Renal pelvis (tissue), 1 donor: ENCODE measurements at regions not wholly inside any gene's neighbourhood (a gene's known extent, or its start where the extent isn't known, plus 50 kb on each side); places are given as distances from the start of the nearest gene placed in this dataset.
"Not testable (repeated sequence)": the region's sequence is repeated elsewhere in the genome, so short reads cannot be mapped to it uniquely, and the experiment has no call there.

Experiments
- DNase-seq: peaks from one replicate; pipeline ENCODE4 v3.0.0-alpha.2; 2013

DNA sequence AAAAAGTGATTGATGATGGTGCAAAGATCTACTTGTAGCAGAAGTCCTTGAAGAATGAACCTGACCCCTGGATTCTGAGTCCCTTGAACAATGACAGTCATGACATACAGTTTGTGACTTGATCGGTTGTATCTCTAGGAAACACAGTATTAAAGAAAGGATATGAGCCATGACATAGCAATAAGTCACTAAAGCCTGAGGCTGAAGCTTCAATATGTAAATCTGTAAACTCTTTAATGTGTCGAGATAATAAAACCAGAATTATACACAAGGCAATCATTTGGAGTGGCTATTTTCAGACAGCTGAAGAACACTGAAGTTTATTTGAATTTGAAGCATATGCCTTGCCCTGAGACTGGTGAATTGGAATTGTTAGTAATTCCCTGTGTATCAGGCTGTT lies 911.5 kb upstream of the RAG2 start:
- DNase-seq: no peak

DNA sequence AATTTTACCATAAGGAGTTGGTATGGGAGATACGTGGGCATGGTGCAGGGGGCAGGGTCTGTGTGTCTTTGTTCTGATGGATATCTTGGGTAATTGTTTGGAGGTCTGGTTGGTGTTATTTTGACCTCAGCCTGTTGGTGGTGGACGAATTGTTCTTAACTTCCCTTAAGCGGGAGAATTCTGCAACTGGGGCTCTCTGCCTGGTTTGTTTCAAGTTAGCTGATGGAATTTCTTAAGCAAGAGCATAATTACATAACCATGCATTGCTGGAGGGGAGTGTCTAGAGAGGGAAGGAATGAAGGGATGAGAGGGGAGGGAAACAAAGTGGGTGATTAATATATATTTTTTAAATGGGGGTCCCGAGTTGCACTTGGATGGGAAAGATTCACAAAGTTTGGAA lies 908.5 kb upstream of the RAG2 start:
- no peak for DNase-seq

DNA sequence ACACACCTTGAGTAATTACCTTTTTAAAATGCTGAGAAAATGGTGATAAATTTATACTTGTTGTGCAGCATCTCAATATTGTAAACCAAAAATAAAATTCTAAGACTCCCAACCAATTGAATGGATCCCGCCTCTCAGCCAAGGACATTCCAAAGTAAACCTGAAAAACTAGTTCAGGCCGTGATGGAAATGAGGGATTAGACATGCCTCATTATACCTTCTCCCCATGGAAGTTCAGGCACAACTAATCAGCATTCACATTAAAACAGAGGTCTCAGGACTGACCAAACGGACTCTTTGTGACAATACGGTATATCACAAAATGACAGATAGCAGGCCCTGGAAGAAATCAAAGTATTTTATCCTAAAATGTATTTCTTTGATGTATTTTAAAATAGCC lies 907.4 kb upstream of the RAG2 start:
- peak; percentile 16 for DNase-seq

DNA sequence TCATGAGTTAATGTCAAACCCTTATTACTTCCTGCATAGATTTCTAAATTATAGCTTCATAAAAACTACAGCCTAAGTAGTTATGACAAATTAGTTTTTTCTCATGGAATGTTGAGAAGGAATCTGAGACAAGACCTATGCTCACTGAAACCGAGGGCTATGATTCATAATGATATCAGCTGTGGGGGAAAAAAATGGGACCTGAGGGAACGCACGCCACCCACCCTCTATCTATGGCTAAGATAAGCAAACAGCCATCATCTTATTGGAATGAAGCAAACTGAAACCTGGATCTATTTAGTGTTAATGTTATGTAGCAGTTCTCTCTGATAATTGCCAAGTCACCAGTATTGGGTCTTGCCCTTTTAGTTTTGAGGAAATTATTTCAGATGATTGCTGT lies 906.9 kb upstream of the RAG2 start:
- DNase-seq: no peak

DNA sequence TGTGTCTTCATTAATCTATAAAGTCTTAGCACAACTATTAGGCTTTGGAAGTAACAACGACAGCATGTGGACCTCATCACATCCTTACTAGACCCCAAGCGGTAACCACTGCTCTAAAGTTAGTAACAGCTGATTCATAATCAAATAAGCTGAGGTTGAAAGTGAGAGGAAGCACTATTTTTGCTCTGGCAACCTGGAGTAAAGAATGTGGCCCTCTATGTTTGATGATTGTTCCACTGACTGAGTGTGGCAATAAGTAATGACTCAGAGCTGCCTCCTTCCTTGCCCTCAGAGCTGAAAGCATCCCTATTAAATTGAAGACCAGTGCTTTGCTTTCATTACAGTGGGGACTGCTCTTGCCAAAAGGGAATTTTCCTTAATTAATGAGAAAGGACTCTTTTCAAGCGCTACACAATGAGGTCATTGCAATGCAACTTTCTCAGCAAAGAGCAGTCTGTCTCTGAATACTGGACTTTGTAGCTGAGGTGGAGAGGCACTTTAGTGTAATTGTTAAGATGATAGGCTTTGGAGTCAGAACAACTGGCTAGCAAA lies 906.1 kb upstream of the RAG2 start:
- no peak for DNase-seq

DNA sequence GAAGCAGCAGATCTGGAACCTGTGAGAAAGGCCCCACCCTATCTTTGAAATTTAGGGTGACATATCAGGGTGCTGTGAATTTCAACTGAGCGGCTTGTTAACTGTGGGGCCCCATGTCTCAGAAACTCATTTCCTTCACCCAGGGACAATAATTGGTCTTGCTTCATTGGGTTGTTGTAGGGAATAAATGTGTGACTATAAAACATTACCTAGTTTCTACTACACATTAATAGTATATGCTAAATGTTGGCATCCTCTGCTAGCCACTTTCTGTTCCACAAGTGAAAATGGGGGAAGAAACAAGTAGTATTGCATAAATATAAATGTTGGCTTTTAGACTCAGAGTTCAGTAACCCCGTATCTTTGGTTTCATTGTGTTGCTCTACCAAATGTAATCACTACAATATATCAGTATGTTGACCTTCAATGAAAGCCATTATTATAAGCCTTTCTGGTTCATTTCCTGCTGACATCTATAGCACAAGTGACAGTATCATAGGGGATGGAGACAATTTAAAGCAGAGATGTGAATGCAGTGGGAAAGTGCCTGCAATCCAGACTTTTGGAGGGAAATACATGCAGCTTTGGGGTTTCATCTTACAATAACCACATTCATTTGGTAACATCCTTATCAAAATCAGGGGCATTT lies 905.5 kb upstream of the RAG2 start:
- DNase-seq: no peak

DNA sequence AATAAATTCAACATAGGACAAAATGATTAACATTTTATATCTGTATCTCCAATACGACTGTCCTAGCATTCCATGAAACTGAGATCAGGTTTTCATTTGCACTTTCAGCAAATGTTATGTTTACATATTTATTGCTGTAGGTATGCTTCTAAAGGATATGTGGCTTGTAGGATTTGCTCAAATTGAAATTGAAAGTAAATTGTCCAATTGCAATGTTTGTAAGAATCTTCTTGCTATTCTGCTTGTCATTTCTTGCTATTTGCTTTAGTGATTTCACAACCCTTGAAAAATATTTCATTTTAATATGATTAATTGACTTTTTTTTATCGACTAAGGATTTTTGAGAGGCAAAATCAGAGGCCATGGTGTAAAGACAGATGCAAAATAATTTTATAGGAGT lies 904.2 kb upstream of the RAG2 start:
- DNase-seq: no peak

DNA sequence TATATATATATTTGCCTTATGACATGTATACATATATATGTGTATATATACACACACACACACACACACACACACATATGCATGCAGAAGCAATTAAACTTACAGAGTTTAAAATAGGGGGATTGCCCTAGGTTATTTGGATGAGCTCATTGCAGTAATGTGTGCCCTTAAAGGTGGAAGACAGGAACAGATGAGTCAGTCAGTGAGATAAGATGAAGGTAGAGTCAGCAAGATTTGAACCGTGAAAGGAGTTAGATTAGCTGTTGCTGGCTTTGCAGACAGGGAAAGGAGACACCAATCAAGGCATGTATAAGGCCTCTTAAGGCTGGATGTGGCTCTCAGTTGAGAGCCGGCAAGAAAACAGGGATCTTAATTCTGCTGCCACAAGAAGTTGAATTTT lies 902.4 kb upstream of the RAG2 start:
- no peak for DNase-seq

DNA sequence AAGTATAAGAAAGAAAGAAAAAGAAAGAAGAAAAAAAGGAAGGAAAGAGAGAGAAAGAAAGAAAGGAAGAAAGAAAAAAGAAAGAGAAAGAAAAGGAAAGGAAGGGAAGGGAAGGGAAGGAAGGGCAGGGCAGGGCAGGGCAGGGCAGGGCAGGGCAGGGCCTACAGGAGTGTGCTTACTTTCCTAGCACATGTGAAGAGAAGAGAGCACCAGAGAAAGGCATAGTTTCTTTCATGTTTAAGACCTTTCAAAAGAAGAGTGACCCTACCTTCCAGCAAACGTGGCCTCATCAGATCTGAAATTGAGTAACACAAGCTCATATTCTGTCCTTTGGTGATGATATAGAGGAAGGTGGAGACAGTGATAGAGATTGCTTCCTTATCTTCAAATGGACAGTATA lies 899.3 kb upstream of the RAG2 start:
- DNase-seq: no peak

DNA sequence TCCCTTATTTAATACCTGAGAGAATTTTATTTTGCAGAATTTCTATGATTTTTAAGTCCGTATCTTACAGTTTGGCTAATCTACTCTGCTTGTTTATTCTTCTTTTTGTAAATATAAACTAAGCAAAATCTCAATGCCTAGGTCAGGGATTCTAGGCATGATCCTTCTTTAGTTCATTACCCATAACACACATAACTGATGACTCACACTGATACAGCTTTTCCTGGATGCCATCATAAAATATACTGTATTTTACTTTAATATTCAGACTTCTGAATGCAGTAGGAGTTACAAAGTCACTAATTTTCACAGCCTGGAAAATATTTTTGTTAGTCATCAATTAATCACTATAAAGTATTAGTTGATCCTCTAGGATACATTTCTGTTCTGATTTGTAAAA lies 898.2 kb upstream of the RAG2 start:
- no peak for DNase-seq

DNA sequence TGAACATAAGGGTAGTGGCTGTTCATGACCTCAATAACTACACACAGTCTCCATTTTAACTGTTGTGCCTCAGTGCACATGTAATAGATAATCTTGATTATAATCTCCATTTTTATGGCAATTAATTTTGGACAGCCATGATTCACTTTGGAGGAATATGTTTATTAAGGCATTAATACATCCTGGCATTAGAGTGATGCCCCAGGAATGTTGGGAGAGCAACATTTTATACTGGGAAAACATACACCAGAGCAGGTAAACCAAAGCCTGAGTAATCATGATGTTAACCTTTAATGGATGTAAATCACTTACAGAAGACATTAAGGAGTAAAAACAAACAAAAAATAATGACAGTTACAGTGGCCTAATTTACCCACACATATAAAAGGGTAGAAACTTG lies 886.3 kb upstream of the RAG2 start:
- no peak for DNase-seq

DNA sequence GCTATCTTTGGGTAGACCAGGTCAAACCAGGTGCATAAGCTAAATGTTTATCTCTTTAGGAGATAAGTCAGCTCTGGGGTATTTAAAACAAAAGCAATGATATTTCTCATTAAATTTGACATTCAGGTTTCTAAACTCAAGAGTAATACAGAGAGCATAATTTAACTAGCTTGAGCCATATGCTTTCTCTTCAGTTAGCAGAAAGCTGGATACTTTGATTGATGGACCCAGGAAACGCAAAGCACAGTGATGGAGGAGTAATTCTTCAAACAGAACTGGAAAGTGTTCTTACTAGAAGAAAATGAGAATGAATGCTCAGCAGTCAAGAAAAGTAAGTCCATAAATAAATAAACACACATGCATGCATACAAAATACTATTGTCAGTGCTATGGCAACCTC lies 885.7 kb upstream of the RAG2 start:
- no peak for DNase-seq

DNA sequence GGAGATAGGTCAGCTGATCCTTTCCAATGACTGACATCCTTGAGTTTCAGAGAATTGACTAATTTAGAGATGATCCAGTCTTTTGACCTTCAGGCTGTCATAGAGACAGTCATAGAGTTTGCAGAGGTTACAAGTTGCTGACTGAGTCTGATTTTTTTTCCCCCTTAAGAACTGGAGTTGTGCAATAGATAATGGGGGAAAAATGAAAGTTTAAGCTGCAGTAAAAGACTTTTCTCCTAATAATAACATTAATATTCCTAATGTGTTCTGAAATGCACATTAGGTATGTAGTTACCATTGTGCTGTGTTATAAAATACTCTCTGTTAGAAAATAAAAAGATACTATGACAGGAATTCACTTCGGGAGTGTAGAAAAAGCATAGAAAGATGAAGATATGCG lies 876.9 kb upstream of the RAG2 start:
- DNase-seq: no peak

DNA sequence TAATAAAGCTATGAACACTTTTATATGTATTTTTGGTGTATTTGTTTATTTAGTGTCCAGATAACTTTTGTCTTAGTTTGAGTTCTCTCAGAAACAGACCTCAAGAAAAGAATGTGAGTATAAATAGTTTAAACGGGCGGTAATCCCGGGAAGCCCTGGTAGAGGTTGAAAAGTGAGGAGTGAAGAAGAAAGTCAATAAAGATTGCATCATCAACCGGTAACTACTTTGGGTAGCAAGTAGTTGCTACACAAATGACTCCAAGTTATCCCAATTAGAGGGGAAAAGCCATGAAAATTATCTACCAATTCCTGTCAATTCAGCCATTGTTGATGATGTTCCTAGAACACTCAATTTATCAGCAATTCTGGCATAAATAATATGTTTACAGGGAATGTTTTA lies 870.3 kb upstream of the RAG2 start:
- no peak for DNase-seq

DNA sequence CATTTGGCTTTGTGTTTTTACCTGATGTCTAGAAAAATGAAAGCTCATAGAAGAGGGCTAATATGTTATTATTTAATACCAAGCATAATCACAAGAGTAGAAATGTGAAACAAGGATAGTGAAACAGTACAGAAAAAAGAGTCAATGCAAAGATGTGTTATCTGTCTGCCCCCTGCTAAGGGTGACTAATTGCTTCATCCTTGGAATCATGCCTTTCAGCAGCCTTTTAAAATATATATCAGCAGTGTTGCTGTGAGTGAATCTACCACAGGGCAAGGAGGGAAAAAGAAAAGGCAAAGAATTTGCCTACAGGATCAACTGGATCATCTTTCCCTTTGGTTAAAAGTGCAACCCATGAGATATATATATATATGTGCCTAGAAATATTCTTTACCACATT lies 867.2 kb upstream of the RAG2 start:
- DNase-seq: no peak

DNA sequence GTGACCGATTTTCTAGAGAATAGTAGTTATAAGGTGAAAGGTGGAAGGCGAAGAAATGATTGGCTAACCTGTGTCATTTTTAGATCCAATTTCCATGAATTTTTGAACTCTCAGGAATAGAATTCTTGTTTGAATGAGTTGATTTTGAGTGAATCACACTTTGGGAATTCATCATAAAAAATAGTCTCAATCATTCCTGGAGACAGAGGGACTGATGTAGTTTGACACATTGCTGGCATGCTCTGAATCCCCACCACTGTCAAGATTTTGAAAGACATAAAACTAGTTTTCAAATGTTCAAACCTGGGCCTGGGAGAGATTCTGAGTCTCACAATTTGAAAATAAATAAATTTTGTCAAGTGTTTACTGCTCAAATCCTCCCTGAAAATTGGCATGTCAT lies 861.4 kb upstream of the RAG2 start:
- DNase-seq: no peak

DNA sequence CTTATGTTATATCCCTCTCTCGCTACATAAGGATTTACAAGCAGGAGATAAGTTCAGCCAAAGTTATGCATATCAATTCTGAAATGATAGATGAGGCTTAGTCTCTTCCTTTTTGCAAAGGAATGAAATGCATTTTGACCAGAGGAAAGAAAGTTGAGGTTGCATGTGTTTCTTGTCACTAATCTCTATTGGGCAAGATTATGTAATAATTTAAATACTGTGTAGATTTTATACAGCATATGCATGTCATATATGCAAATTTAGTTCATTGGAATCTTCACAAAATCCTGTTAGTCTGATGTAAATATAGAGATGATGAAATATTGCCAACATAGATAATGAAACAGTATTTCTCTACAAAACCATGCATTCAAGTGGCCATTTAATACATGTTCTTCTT lies 858.7 kb upstream of the RAG2 start:
- no peak for DNase-seq

DNA sequence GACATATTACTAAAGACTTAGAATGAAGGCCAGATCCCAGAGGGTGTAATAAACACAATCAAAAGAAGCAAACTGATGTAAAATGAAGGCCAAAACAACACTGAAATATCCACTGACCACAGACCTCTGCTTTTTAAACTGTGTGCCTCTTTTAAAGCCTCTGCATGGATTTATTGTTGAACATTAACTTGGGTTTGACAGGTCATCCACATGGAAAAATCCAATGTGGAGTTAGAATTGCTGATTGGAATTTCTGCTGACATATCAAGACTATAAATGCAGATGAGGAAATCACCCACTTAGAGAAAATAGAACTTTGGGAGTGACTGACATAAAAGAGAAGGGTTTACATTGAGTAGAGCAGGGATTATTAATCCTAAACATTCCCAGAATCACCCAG lies 853.9 kb upstream of the RAG2 start:
- DNase-seq: peak; percentile 17

DNA sequence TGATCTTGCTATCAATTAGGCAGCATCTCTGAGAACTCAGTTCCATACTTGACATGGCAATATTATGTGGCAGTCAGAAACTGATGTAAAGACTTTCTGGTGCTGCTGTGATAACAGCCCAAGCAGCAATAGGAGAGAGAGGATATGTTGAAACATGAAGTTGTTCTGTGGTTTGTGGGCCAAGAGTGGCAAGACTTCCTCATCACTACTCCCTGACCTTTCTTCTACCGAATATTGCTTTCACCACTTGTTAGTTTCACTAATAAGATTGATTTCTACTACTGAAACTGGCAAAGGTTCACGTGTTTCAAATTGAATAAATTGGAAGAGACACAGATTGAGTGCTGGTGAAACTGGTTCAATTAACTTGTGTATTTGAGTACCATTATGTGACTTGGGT lies 852.6 kb upstream of the RAG2 start:
- DNase-seq: no peak

DNA sequence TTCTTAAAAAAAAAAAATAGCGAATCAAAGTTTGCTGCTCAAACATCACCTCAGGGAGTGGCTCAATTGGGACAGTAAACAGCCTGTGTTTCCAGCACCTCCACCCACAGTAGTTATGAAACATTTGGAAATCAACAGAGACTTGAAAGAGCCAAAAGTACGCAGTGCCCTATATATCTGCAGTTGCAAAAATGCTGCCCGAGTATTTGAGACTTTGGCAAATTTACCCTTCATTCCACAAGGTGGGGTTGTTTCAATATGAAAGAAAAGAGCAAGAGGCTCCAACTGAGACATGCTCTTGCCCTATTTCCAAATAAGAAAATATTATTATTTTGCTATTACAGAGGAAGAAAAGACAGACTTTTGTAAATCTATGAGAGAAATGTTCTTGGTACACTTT lies 851.1 kb upstream of the RAG2 start:
- peak; percentile 31 for DNase-seq

DNA sequence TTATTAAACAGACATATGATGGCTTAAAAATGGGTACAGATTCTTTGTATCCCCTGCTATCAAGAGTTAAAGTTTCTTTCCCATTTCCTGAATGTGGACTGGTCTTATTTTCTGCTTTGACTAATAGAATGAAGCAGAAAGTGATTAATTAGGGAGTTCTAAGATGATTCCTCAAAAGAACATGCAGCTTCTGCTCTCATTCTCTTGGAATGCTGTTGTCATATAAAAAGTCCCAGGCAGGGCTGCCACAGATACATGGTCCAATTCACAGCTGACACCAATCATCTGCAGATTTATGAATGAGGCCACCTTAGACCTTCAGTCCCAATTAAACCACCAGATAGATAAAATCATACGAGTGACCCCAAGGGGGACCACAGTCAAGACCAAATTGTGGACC lies 844.5 kb upstream of the RAG2 start:
- no peak for DNase-seq

DNA sequence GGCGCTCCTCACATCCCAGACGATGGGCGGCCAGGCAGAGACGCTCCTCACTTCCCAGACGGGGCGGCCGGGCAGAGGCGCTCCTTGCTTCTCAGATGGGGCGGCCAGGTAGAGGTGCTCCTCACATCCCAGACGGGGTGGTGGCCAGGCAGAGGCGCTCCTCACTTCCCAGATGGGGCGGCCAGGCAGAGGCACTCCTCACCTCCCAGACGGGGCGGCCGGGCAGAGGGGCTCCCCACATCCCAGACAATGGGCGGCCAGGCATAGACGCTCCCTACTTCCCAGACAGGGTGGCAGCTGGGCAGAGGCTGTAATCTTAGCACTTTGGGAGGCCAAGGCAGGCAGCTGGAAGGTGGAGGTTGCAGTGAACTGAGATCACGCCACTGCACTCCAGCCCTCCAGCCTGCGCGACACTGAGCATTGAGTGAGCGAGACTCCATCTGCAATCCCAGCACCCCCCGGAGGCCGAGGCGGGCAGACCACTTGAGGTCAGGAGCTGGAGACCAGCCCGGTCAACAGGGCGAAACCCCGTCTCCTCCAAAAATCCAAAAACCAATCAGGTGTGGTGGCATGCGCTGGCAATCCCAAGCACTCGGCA lies 833.7 kb upstream of the RAG2 start:
- not testable (repeated sequence) for DNase-seq

DNA sequence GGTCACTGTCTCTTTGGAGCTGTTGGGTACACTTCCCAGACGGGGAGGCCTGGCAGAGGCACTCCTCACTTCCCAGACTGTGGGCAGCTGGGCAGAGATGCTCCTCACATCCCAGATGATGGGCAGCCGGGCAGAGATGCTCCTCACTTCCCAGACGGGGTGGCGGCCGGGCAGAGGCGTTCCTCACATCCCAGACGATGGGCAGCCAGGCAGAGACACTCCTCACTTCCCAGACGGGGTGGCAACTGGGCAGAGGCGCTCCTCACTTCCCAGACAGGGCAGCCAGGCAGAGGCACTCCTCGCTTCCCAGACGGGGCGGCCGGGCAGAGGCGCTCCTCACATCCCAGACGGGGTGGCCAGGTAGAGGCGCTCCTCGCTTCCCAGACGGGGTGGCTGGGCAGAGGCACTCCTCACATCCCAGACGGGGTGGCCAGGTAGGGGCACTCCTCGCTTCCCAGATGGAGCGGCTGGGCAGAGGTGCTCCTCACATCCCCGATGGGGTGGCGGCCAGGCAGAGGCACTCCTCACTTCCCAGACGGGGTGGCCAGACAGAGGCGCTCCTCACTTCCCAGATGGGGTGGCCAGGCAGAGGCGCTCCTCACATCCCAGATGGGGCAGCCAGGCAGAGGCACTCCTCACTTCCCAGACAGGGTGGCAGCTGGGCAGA lies 833.1 kb upstream of the RAG2 start:
- DNase-seq: not testable (repeated sequence)

DNA sequence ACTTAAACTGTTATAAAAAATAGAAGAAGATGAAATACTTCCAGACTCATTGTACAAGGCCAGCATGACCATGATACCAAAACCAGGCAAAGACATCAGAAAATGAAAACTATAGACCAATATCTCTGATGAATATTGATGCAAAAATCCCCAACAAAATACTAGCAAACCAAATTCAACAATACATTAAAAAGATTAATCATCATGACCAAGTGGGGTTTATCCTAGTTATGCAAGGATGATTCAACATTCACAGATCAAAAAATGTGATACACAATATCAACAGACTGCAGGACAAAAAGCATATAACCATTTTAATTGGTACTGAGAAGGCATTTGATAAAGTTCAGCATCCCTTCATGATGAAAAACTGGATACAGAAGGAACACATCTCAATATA lies 824.5 kb upstream of the RAG2 start:
- no peak for DNase-seq
